ENCODE measurements at regions not wholly inside any gene's neighbourhood (a gene's known extent, or its start where the extent isn't known, plus 50 kb on each side); places are given as distances from the start of the nearest gene placed in this dataset.

GRCh38 chr12:60836651-60837050, 1240.8 kb downstream of the SLC16A7 start:
- no peak overlapping the region for H3K9ac ChIP-seq (ENCODE audit: low read length)
- no peaks in the 10 kb centered on the region for H4K20me1 ChIP-seq (ENCODE audit: insufficient read depth)
- H3K9me2 ChIP-seq (ENCODE audit: insufficient read depth, low read length), result no peaks in the 10 kb centered on the region
- H3K27ac ChIP-seq (ENCODE audit: low read length), result no peak overlapping the region
- H3K27me3 ChIP-seq (ENCODE audit: insufficient read depth, low read depth, low read length), result no peaks in the 10 kb centered on the region
- no peaks in the 10 kb centered on the region for H3K79me2 ChIP-seq (replicated peaks; ENCODE audit: insufficient read depth, low read length)
- H3F3A ChIP-seq (ENCODE audit: insufficient read depth, low read length, poor library complexity, severe bottlenecking), result no peaks in the 10 kb centered on the region
- no peak overlapping the region for H3K4me3 ChIP-seq (ENCODE audit: low read length)
- H3K4me2 ChIP-seq (ENCODE audit: low read length), result no peak overlapping the region
- TF ChIP-seq POLR2AphosphoS5 (IDR thresholded peaks at IDR 0.05) (no peak), EZH2 (IDR thresholded peaks at IDR 0.05; ENCODE audit: borderline replicate concordance, insufficient read depth, low read length, poor library complexity, severe bottlenecking) (no peak), MXI1 (conservative IDR thresholded peaks at IDR 0.05; ENCODE audit: poor library complexity, severe bottlenecking) (no peak), EP300 (conservative IDR thresholded peaks at IDR 0.05; ENCODE audit: poor library complexity, severe bottlenecking) (no peak), REST (IDR thresholded peaks at IDR 0.05; ENCODE audit: borderline replicate concordance) (no peak)
- H3K36me3 ChIP-seq (ENCODE audit: insufficient read depth, low read length), result no peaks in the 10 kb centered on the region
- H3K9me3 ChIP-seq (ENCODE audit: low read length), result no peaks in the 10 kb centered on the region
- no peak overlapping the region for H2AFZ ChIP-seq (ENCODE audit: low read depth, low read length)

GRCh38 chr12:60842181-60842580, 1246.4 kb downstream of the SLC16A7 start:
- Histone ChIP-seq H3K9me2 (ENCODE audit: insufficient read depth, low read length) (no peaks in the 10 kb centered on the region), H3K27ac (ENCODE audit: low read length) (no peak overlapping the region), H2AFZ (ENCODE audit: low read depth, low read length) (no peak overlapping the region), H3K9ac (ENCODE audit: low read length) (no peak overlapping the region), H3F3A (ENCODE audit: insufficient read depth, low read length, poor library complexity, severe bottlenecking) (no peaks in the 10 kb centered on the region), H3K27me3 (ENCODE audit: insufficient read depth, low read depth, low read length) (no peaks in the 10 kb centered on the region), H3K36me3 (ENCODE audit: insufficient read depth, low read length) (no peaks in the 10 kb centered on the region), H3K79me2 (replicated peaks; ENCODE audit: insufficient read depth, low read length) (no peaks in the 10 kb centered on the region), H3K4me3 (ENCODE audit: low read length) (no peak overlapping the region), H3K9me3 (ENCODE audit: low read length) (no peaks in the 10 kb centered on the region), H4K20me1 (ENCODE audit: insufficient read depth) (no peaks in the 10 kb centered on the region), H3K4me2 (ENCODE audit: low read length) (no peak overlapping the region)
- TF ChIP-seq POLR2AphosphoS5 (IDR thresholded peaks at IDR 0.05), result no peak
- TF ChIP-seq EP300 (conservative IDR thresholded peaks at IDR 0.05; ENCODE audit: poor library complexity, severe bottlenecking), result no peak
- no peak for TF ChIP-seq TAF1 (IDR thresholded peaks at IDR 0.05; ENCODE audit: low read depth)
- no peak for TF ChIP-seq REST (IDR thresholded peaks at IDR 0.05; ENCODE audit: borderline replicate concordance)

- no peaks in the 10 kb centered on the region for H3F3A ChIP-seq (ENCODE audit: insufficient read depth, low read length, poor library complexity, severe bottlenecking)
- H3K9me2 ChIP-seq (ENCODE audit: insufficient read depth, low read length), result no peaks in the 10 kb centered on the region
- TF ChIP-seq EP300 (conservative IDR thresholded peaks at IDR 0.05; ENCODE audit: poor library complexity, severe bottlenecking) (no peak), TAF1 (IDR thresholded peaks at IDR 0.05; ENCODE audit: low read depth) (no peak), REST (IDR thresholded peaks at IDR 0.05; ENCODE audit: borderline replicate concordance) (no peak), CTCF (IDR thresholded peaks at IDR 0.05; ENCODE audit: poor library complexity, severe bottlenecking) (no peak), SMC3 (conservative IDR thresholded peaks at IDR 0.05; ENCODE audit: poor library complexity) (no peak), EZH2 (IDR thresholded peaks at IDR 0.05; ENCODE audit: borderline replicate concordance, insufficient read depth, low read length, poor library complexity, severe bottlenecking) (no peak), POLR2AphosphoS5 (IDR thresholded peaks at IDR 0.05) (no peak), MXI1 (conservative IDR thresholded peaks at IDR 0.05; ENCODE audit: poor library complexity, severe bottlenecking) (no peak), RAD21 (conservative IDR thresholded peaks at IDR 0.05) (no peak)
- H3K9me3 ChIP-seq (ENCODE audit: low read length), result no peaks in the 10 kb centered on the region
- no peaks in the 10 kb centered on the region for H3K79me2 ChIP-seq (replicated peaks; ENCODE audit: insufficient read depth, low read length)
- no peak overlapping the region for H3K9ac ChIP-seq (ENCODE audit: low read length)
- H4K20me1 ChIP-seq (ENCODE audit: insufficient read depth), result no peaks in the 10 kb centered on the region
- H2AFZ ChIP-seq (ENCODE audit: low read depth, low read length), result no peak overlapping the region
- no peak overlapping the region for H3K4me2 ChIP-seq (ENCODE audit: low read length)
- no peak overlapping the region for H3K27ac ChIP-seq (ENCODE audit: low read length)
- no peaks in the 10 kb centered on the region for H3K36me3 ChIP-seq (ENCODE audit: insufficient read depth, low read length)
- H3K4me3 ChIP-seq (ENCODE audit: low read length), result no peak overlapping the region
- H3K27me3 ChIP-seq (ENCODE audit: insufficient read depth, low read depth, low read length), result no peaks in the 10 kb centered on the region
Measured at GRCh38 chr12:60844101-60844500, 1248.3 kb downstream of the SLC16A7 start.

All from neural cell (in vitro differentiated cells).